ENCODE measurements at regions not wholly inside any gene's neighbourhood (a gene's known extent, or its start where the extent isn't known, plus 50 kb on each side); places are given as distances from the start of the nearest gene placed in this dataset.

DNA sequence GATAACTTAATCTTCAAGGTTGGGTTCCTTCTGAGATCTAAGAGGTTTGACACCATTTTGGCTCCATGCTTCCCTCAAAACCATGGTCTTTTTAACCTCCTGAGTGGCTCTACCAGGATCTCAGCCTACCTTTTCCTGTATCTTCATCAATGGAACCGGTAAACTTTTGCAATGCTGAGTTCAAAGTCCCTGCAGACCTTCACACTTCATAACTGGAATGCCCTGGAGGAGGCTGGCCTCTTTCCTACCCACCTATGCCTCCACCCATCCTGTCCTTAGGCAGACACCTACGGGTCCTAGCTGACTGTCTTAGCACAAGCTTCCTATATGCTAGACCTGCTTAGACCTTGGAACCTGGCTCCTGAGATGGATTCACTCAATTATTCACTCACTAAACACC, 89.5 kb upstream of the EEA1 start:
- TF ChIP-seq, protein P1, sequence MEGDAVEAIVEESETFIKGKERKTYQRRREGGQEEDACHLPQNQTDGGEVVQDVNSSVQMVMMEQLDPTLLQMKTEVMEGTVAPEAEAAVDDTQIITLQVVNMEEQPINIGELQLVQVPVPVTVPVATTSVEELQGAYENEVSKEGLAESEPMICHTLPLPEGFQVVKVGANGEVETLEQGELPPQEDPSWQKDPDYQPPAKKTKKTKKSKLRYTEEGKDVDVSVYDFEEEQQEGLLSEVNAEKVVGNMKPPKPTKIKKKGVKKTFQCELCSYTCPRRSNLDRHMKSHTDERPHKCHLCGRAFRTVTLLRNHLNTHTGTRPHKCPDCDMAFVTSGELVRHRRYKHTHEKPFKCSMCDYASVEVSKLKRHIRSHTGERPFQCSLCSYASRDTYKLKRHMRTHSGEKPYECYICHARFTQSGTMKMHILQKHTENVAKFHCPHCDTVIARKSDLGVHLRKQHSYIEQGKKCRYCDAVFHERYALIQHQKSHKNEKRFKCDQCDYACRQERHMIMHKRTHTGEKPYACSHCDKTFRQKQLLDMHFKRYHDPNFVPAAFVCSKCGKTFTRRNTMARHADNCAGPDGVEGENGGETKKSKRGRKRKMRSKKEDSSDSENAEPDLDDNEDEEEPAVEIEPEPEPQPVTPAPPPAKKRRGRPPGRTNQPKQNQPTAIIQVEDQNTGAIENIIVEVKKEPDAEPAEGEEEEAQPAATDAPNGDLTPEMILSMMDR (conservative IDR thresholded peaks at IDR 0.05), result no peak
- TF ChIP-seq EZH2 (IDR thresholded peaks at IDR 0.05; ENCODE audit: low read depth), result no peak
